ENCODE measurements at regions not wholly inside any gene's neighbourhood (a gene's known extent, or its start where the extent isn't known, plus 50 kb on each side); places are given as distances from the start of the nearest gene placed in this dataset.

- TF ChIP-seq CTCF (IDR thresholded peaks at IDR 0.05) (no peak), RFX5 (IDR thresholded peaks at IDR 0.05) (no peak), RARB (CRISPR knock-in tag; IDR thresholded peaks at IDR 0.05) (no peak), BHLHE40 (IDR thresholded peaks at IDR 0.05; ENCODE audit: low read depth, low read length) (no peak), USF2 (IDR thresholded peaks at IDR 0.05) (no peak), SMC3 (IDR thresholded peaks at IDR 0.05) (no peak), SREBF2 (IDR thresholded peaks at IDR 0.05) (no peak), GATA3 (IDR thresholded peaks at IDR 0.05; ENCODE audit: borderline replicate concordance) (no peak), POLR2A (IDR thresholded peaks at IDR 0.05; ENCODE audit: low read length) (no peak), MAFK (IDR thresholded peaks at IDR 0.05; ENCODE audit: partially characterized antibody) (no peak), MYC (IDR thresholded peaks at IDR 0.05; ENCODE audit: borderline replicate concordance, low read length) (no peak)
These were observed 124.3 kb downstream of the TLR4 start for GRCh38 chr9:117828466-117828865.

All from A549 (cell line).